LNCaP clone FGC (cell line): ENCODE measurements at regions not wholly inside any gene's neighbourhood (a gene's known extent, or its start where the extent isn't known, plus 50 kb on each side); places are given as distances from the start of the nearest gene placed in this dataset.

Experiments
- DNase-seq: peaks from one replicate; pipeline ENCODE4 v3.0.0-alpha.2; 2011; ENCODE audit warnings: low read depth
- H3K4me3 ChIP-seq: 2 replicates; pipeline ENCODE4 v1.5.1; 2011; ENCODE audit warnings: mild to moderate bottlenecking, low read depth, low read length, control low read depth
- TF ChIP-seq, protein P1 (sequence below): IDR thresholded peaks from 2 replicates; pipeline ENCODE4 v1.5.1; 2012; ENCODE audit warnings: mild to moderate bottlenecking; ENCODE audit not compliant: control insufficient read depth, insufficient read depth; ENCODE audit errors: extremely low read depth

DNA sequence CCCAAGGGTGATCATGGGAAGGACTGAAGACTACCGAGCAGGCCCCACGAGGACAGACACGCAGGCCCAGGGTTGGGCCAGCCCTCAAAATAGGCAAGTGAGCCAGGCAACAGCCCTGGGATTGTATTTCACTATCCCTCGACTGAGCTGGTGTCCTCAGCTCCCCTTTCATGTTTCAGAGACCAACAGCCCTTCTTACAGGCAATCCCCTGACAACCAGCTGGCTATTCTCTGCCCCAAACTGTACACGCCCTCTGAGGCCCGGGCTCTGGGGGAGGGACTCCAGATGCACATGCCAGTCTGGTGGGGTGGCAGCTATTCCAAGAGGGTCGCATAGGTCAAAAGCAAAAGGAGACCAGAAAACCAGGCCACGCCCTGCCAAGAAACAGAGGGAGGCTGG is 243.0 kb downstream of the TOMM20 start:
- TF ChIP-seq, protein P1, sequence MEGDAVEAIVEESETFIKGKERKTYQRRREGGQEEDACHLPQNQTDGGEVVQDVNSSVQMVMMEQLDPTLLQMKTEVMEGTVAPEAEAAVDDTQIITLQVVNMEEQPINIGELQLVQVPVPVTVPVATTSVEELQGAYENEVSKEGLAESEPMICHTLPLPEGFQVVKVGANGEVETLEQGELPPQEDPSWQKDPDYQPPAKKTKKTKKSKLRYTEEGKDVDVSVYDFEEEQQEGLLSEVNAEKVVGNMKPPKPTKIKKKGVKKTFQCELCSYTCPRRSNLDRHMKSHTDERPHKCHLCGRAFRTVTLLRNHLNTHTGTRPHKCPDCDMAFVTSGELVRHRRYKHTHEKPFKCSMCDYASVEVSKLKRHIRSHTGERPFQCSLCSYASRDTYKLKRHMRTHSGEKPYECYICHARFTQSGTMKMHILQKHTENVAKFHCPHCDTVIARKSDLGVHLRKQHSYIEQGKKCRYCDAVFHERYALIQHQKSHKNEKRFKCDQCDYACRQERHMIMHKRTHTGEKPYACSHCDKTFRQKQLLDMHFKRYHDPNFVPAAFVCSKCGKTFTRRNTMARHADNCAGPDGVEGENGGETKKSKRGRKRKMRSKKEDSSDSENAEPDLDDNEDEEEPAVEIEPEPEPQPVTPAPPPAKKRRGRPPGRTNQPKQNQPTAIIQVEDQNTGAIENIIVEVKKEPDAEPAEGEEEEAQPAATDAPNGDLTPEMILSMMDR = no peak

DNA sequence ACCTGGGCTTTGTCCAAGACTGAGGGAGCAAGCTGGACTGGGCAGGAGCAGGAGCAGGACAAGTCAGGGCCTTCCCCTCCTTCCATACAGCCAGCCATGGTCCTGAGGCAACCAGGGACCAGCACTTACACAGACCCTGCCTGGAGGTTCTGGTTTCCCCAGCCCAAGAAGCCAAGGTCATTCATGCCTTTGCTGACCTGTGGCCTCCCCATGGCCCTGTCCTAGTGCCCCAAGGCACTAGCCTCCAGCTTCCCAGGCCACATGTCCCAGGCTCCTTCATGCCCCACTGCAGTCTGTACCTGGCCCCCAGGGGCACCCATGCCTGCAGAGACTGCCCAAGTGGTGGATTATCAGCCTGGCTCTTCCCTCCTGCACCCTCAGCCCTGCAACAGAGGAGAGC is 243.9 kb downstream of the TOMM20 start:
- no peak for DNase-seq
- TF ChIP-seq, protein P1 = no peak
- H3K4me3 ChIP-seq = no peak overlapping the region

More for the DNA sequence above, 243.0 kb downstream of the TOMM20 start:
- no peak for DNase-seq
- H3K4me3 ChIP-seq = no peak overlapping the region

DNA sequence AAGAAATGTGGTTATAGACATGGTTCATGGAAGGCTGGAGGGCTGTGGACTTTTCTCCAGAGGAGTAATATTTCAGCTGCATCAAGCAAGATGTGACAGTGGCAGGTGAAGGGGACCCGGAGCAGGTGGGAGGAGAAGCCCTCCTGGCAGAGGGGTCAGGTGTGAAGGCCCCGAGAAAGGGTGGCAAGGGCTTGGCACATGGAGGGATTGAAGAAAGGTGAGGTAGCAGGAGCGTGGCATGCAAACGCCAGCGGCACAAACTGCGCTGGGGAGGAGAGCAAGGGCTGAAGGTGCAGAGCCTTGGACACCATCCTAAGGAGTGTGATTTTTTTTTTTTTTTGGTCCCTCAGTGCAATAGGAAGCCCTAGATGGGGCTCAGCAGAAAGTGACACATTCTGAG is 244.6 kb downstream of the TOMM20 start:
- TF ChIP-seq, protein P1 = no peak
- DNase-seq = no peak
- no peak overlapping the region for H3K4me3 ChIP-seq

GRCh38 chr1:234882898-234883297 is 245.7 kb downstream of the TOMM20 start:
- no peak overlapping the region for H3K4me3 ChIP-seq
- DNase-seq = no peak
- TF ChIP-seq, protein P1 = no peak

GRCh38 chr1:234881893-234882771 is 246.5 kb downstream of the TOMM20 start:
- H3K4me3 ChIP-seq = no peak overlapping the region
- DNase-seq = no peak
- TF ChIP-seq, protein P1 = no peak

DNA sequence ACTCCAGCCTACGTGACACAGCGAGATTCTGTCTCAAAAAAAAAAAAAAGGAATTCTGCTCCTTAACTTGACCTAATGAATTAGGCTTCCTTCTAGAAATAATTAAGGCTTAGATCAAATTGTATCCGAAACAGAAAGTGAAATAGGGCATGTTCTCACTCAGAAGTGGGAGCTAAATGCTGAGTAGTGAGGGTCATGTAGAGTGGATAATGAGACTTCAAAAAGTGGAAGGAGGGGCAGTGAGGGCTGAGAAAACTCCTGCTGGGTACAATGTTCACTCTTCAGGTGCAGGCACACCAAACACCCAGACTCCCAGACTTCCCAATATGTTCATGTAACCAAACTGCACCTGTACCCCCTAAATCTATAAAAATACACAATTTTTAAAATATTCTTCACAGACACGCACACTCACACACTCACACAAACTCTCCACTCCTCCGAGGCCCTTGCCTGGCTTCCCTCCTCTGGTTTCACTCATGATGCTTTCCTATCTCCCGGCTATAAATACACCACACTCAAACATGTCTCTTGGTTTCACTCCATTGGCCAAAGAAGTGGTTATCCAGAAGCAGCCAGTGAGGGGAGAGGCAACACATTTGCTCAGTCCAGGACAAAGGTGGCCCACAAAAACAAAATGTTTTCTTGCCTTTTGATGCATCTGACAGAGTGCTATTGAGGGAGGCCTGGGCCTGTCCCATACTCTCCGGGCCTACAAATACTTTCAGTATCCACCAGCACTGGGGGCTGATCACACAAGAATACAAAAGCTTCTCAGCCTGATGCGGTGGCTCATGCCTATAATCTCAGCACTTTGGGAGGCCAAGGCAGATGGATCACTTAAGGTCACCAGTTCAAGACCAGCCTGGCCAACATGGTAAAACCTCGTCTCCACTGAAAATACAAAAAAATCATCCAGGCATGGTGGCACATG is 249.2 kb downstream of the TOMM20 start:
- TF ChIP-seq, protein P1 = no peak
- H3K4me3 ChIP-seq = no peak overlapping the region
- DNase-seq = no peak
